ENCODE measurements at regions not wholly inside any gene's neighbourhood (a gene's known extent, or its start where the extent isn't known, plus 50 kb on each side); places are given as distances from the start of the nearest gene placed in this dataset.
"Not testable (repeated sequence)": the region's sequence is repeated elsewhere in the genome, so short reads cannot be mapped to it uniquely, and the experiment has no call there.

GRCh38 chr5:98128271-98128670 lies 645.2 kb upstream of the RGMB start:
- DNase-seq: no peak

- DNase-seq: no peak
Observed at GRCh38 chr5:98128846-98129245, 644.6 kb upstream of the RGMB start.

GRCh38 chr5:98130261-98131035 lies 643.0 kb upstream of the RGMB start:
- DNase-seq: no peak

GRCh38 chr5:98144116-98144515 lies 629.3 kb upstream of the RGMB start:
- no peak for DNase-seq

- no peak for DNase-seq
Observed at GRCh38 chr5:98144710-98145109, 628.8 kb upstream of the RGMB start.

GRCh38 chr5:98157368-98157767 lies 616.1 kb upstream of the RGMB start:
- no peak for DNase-seq

- no peak for DNase-seq
Observed at GRCh38 chr5:98158440-98158839, 615.0 kb upstream of the RGMB start.

GRCh38 chr5:98163796-98164493 lies 609.5 kb upstream of the RGMB start:
- no peak for DNase-seq

GRCh38 chr5:98168871-98169270 lies 604.6 kb upstream of the RGMB start:
- DNase-seq: no peak

- no peak for DNase-seq
Observed at GRCh38 chr5:98170994-98171393, 602.5 kb upstream of the RGMB start.

- DNase-seq: no peak
Observed at GRCh38 chr5:98173334-98173733, 600.1 kb upstream of the RGMB start.

GRCh38 chr5:98175474-98175873 lies 598.0 kb upstream of the RGMB start:
- no peak for DNase-seq

- DNase-seq: no peak
Observed at GRCh38 chr5:98179791-98180755, 593.4 kb upstream of the RGMB start.

GRCh38 chr5:98186128-98186527 lies 587.3 kb upstream of the RGMB start:
- no peak for DNase-seq

GRCh38 chr5:98187945-98188344 lies 585.5 kb upstream of the RGMB start:
- DNase-seq: no peak

- DNase-seq: not testable (repeated sequence)
Observed at GRCh38 chr5:98190344-98190743, 583.1 kb upstream of the RGMB start.

- DNase-seq: no peak
Observed at GRCh38 chr5:98193921-98194760, 579.3 kb upstream of the RGMB start.

GRCh38 chr5:98200726-98201541 lies 572.5 kb upstream of the RGMB start:
- DNase-seq: no peak

GRCh38 chr5:98204798-98205197 lies 568.7 kb upstream of the RGMB start:
- DNase-seq: no peak

- no peak for DNase-seq
Observed at GRCh38 chr5:98205691-98206461, 567.6 kb upstream of the RGMB start.

Measured in left kidney (tissue), 1 donor.